Activated CD8-positive, alpha-beta memory T cell treated with anti-CD3 and anti-CD28 coated beads, Interleukin-2, amount 50 U/mL, for 48 hours (primary cell): ENCODE measurements at regions not wholly inside any gene's neighbourhood (a gene's known extent, or its start where the extent isn't known, plus 50 kb on each side); places are given as distances from the start of the nearest gene placed in this dataset.

Experiments used
- DNase-seq: peaks from one replicate; pipeline ENCODE4 v3.0.0-alpha.2; 2020

DNA sequence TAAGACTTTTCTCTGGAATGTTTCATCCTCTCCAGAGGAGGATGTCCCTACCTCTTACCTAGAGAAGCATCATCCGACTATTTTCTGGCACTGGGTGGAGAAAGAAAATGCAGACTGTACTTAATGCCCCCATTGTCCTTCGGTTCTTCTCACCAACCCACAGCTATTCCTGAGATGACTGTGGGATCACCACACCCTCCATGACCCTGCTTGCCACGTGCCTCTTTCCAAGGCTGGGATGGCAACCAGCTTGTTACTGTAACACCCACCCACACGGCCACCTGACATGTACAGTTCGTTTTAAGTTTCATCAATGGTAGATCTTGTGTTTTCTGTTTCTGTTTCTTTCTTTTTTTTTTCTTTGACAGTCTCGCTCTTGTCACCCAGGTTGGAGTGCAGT, 365.2 kb downstream of the FBXO15 start:
- DNase-seq, result no peak

DNA sequence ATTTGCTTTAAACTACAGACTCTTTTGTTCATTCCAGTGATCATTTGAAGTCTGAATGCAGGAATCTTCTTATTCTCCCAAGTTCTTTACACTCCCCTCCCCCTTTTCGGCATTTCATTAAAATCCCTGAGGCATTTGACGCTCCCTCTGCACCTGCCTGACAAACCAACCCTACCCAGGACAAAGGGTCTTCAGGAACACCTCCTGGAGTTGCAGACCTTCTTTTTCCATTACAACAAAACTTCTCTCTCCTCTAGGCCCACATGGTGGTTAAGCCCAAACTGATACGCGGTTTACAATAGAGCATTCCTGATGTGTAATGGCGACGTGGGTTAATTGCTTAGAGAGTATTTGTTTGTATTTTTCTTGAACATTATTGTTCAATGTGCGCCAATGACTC, 367.4 kb downstream of the FBXO15 start:
- DNase-seq, result no peak

DNA sequence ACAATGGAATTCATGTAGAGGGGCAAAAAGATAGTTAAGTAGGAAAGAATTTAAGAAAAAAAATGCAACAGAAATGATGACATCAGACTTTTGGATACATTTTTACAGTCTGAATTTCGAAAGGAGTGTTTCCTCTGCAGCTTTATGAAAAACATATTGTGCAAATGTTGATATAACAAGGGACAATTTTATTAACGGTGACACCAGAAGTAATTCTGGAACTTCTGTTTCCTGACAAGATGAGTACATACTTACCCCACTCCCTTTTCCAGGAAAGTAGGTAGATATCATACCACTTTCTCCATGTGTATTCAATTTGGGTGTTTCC, 369.6 kb downstream of the FBXO15 start:
- DNase-seq, result no peak

DNA sequence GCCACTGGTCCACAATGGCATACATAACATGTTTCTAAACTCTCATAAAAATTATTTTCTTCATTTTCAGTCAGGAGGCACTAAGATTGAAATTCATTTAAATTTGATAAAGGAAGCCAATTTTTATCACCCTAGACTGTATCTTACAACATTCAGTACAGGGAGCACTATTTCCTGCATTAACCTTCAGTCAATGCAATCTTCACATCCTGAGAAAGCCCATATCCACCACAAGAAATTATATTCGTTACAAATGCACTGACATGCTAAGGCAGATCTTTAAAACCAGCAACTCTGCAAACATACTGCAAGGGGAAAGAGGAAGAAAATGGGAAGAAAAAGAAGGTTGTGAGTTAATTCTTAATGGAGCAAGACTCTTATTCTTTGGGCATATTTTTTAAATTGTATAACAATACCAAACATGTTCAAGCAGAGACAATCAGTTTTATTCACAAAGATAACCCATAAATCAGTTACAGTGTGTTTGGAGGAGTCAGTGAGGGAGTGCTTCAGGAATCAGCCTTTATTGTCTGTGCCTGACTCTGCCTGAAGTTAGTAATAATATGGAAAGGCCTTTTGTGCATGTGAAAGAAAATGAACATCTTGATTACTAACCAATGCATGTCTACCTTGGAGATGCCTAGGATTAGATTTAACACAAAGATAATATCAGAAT, 370.1 kb downstream of the FBXO15 start:
- DNase-seq, result no peak

DNA sequence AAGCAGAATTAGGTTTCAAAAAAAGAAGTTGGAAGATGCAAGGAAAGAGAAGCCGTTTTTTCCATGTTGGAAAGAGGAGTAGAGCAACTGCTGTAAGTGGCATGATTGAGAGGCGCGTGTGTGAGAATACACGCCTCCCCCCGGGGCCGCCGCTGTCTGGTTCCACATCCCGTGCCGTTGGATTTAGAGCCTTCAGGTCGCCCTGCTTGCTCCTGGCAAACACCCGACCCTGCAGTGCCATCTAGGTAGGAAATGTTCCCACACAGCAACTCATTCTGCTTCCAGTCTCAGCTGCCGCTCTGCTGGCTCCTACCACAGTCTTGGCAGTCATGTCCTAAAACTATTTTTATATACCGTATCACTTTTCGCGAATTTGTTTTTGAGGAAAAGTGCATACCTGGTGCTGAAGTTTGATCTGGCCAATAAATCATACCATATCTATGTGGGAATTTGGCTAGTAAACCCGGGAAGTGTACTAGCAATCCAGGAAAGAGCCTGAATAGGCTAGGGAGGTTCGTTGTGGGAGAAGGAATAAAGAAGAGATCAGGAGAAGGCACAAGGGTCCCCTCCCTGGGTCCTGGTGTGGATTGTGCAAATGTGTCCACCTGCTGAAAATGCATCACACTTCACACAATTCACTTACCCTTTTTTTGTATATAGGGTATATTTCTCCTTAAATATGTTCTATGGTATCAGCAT, 372.7 kb downstream of the FBXO15 start:
- no peak for DNase-seq

- no peak for DNase-seq
Measured at GRCh38 chr18:73768043-73768442, 379.6 kb downstream of the FBXO15 start.

DNA sequence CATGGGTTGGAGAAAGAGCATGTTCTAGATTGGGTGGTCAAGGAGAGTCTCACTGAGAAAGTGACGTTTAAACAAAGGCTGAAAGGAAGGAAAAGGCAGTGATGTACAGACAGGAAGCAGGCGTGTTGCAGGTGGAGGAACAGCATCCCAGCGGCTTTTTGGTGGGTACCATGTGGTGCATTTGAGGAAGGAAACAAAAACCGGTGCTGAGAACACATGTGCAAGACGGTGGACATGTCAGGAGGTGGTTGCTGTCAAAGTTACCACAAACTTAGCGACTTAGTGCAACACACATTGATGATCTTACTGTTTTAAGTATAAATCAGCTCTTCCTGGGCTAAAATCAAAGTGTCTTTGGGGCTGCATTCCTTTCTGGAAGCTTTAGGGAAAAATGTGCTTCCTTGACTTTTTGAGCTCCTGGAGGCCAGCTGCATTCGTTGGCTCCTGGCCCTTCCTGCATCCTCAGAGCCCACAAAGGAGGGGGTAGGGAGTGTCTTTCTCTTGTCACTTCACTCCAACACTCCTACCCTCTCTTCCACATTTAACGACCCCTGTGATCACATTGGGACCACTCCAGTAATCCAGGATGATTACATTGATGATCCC, 380.6 kb downstream of the FBXO15 start:
- DNase-seq, result no peak

DNA sequence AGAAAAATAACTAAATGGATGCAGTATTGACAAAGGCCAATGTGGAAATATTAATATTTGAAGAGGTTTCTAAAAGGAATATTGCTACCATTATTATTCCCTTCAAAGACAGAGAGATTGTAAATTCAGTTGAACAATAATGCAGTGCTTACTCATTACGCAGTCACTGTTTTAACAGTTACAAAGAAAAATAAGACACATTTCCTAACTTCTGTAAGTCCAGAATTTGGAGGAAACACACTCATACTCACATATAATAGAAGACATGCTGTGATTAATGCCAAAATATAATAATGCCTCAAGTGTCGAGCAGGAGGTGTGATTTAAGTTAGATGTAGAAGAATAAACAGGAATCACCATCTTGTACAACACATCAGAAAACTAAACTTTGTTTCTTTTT, 389.2 kb downstream of the FBXO15 start:
- DNase-seq, result no peak

- no peak for DNase-seq
Measured at GRCh38 chr18:73756256-73757091, 391.2 kb downstream of the FBXO15 start.

GRCh38 chr18:73752965-73753364, 394.7 kb downstream of the FBXO15 start:
- DNase-seq, result no peak

DNA sequence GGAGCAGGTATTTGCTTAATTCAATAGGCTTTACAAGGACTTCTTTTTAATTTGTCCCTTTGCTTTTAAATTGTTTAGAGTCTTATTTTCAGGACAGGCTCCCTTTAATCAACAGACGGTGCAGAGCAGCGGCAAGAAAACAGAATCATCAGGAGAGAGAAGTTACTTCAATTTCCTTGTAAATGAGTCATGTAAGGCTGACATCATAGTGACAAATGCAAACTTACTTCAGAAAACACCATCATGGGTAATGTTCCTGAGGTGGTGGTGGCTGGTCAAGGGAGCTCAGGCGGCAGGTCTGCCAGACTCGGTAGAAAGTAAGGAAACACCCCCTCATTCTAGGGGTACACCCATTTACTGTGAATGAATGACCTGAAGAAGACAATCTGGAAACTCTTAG, 395.1 kb downstream of the FBXO15 start:
- DNase-seq, result no peak

DNA sequence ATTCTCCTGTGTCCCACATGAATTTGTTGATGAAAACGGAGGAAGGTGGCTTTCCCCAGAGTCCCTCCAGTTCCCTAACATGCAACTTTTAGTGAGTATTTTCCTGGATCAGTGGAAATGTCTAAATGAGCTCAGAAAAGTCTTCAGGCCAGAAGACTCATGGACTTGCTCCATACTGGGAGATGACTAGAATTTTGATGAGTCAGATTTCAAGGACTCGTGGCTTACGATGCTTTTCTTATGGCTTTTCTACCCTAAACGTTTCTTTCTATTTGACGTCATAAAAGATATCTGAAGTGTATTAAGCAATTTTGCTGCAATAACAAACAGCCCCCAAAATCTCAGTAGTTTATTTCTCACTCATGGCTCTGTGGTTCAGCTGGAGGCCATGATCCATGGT, 397.6 kb downstream of the FBXO15 start:
- no peak for DNase-seq

- DNase-seq, result no peak
Measured at GRCh38 chr18:73749304-73749703, 398.3 kb downstream of the FBXO15 start.

GRCh38 chr18:73748731-73749130, 398.9 kb downstream of the FBXO15 start:
- no peak for DNase-seq

DNA sequence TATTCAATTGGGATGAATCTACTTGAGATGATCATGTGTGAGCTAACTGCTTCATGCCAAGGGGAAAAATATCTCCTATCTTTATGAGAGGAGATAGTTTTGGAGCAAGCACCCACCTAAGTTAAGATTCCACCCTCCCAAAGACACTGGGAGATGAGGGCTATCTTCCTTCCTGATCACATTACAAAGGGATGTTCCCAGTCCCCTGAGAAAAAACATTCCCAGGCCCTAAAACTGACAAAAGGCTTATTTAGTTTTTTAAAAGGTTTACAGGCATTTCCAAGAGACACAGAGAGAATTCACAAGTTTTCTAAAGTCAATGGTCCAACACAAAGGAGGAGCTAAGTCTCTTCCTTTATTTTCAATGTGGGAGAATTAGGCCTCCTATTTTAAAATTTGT, 401.5 kb downstream of the FBXO15 start:
- no peak for DNase-seq

- DNase-seq, result no peak
Measured at GRCh38 chr18:73742957-73743356, 404.7 kb downstream of the FBXO15 start.

GRCh38 chr18:73741946-73742345, 405.7 kb downstream of the FBXO15 start:
- DNase-seq, result no peak

DNA sequence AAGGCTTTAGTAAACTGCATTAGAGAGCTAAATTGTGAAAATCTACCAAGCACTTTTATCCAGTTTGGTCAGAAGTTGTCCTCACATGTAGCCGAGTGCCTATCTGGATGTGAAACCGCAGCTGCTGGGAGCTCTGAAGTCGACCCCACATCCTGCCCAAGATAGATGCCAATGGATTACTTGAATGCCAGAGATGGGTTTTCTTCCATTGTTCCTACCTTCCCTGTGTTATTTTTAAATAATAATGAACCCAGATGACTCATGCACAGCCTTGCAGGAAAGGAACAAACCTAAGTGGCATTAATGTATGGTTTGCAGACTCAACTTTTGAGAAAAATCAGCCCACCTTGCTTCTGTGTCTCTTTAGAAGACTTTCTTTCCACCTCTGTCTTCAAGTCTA, 408.5 kb downstream of the FBXO15 start:
- no peak for DNase-seq

DNA sequence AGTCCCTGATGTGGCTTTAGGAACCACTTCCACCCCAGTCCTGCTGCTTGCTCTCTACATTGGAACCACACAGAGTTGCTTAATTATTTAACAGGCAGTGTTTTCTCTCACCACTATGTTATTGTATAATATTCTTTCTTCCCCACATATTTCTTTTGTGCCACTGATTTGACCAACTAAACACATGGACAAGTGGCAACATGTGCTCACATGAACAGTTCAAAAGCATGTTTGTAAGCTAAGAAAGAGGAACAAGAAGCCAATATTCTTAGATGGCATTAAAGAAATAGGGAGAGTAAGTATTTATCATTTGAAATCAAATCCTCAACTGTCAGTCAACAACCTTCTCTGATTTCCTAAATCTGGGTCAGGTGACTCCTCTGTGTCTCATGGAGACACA, 409.6 kb downstream of the FBXO15 start:
- no peak for DNase-seq

DNA sequence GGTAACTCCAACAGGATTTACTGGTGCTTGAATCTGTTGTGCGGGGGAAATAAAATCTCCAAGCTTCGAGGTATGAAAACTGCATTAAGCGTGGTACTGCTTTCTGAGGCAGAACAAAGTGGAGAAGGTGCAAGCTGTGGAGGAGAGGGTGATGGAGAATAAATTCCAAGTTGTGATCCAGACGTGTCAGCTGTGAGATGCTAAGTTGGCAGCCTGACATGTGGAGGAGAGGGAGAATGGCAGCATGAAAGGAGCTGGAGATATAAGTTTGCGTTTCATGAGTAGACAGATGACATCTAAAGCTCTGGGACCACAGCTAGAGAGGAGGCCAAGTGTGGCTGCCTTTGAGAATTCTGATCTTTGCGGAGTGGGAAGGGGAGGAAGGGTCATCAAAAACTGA, 411.8 kb downstream of the FBXO15 start:
- no peak for DNase-seq

GRCh38 chr18:73733806-73734314, 413.8 kb downstream of the FBXO15 start:
- DNase-seq, result no peak

- no peak for DNase-seq
Measured at GRCh38 chr18:73733376-73733775, 414.3 kb downstream of the FBXO15 start.

DNA sequence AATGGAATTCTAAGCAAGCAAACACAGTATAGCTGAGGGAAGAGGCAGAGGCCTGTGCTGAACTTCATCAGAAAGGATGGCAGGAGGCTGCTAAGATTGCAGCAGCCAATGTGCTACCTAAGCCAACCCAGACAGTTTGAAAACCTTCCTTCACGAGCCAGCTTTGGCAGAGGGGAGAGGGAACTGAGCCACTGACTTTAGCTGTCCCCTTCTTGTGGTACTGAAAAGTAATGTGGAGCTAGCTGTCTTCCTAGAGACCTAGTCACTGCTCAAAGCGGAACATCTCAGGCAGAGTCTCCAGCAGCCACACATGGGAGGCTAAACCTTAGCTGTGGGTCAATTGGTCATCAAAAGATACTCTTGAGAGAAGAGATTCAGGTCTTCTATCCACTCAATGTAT, 419.0 kb downstream of the FBXO15 start:
- no peak for DNase-seq

DNA sequence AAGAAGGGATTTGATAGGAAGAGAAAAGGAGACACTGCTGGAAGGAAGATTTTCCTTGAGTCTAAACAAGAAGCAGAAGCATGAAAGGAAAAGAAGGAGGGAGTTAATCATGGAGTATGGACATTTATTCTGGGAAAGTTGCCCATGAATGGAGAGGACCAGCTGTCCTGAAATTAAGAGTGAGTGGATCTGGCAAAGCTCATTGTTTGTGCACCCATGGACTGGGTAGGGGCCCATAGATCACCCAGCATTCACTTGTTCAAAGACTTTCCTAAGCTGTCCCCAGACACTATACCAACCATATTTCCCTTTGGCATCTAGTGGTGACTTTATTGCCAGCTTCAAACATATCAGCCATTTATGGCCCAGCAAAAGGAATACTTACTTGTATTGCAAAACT, 422.7 kb downstream of the FBXO15 start:
- DNase-seq, result no peak
